Daoy (cell line): ENCODE measurements at regions not wholly inside any gene's neighbourhood (a gene's known extent, or its start where the extent isn't known, plus 50 kb on each side); places are given as distances from the start of the nearest gene placed in this dataset.
"Not testable (repeated sequence)": the region's sequence is repeated elsewhere in the genome, so short reads cannot be mapped to it uniquely, and the experiment has no call there.

Experiments used
- DNase-seq: peaks from one replicate; pipeline ENCODE4 v3.0.0-alpha.2; 2015; ENCODE audit warnings: low read depth

- DNase-seq: no peak
These were observed 309.7 kb downstream of the GUCY2F start for GRCh38 chrX:109172091-109172602.

GRCh38 chrX:109155161-109155560 lies 326.7 kb downstream of the GUCY2F start:
- DNase-seq: no peak

GRCh38 chrX:109144173-109144572 lies 337.7 kb downstream of the GUCY2F start:
- not testable (repeated sequence) for DNase-seq

- DNase-seq: no peak
These were observed 341.4 kb downstream of the GUCY2F start for GRCh38 chrX:109140463-109140862.

- no peak for DNase-seq
These were observed 347.1 kb downstream of the GUCY2F start for GRCh38 chrX:109134777-109135176.

GRCh38 chrX:109125304-109125703 lies 356.6 kb downstream of the GUCY2F start:
- no peak for DNase-seq

GRCh38 chrX:109089359-109089758 lies 353.0 kb upstream of the IRS4 start:
- no peak for DNase-seq

- no peak for DNase-seq
These were observed 341.4 kb upstream of the IRS4 start for GRCh38 chrX:109077788-109078187.

GRCh38 chrX:109054181-109054581 lies 317.8 kb upstream of the IRS4 start:
- not testable (repeated sequence) for DNase-seq

GRCh38 chrX:109049903-109050302 lies 313.5 kb upstream of the IRS4 start:
- no peak for DNase-seq

GRCh38 chrX:109049416-109049815 lies 313.1 kb upstream of the IRS4 start:
- DNase-seq: no peak

GRCh38 chrX:109040057-109040456 lies 303.7 kb upstream of the IRS4 start:
- DNase-seq: no peak

GRCh38 chrX:109036624-109037023 lies 300.3 kb upstream of the IRS4 start:
- no peak for DNase-seq

GRCh38 chrX:108993909-108994308 lies 257.5 kb upstream of the IRS4 start:
- no peak for DNase-seq

- not testable (repeated sequence) for DNase-seq
These were observed 236.5 kb upstream of the IRS4 start for GRCh38 chrX:108972899-108973298.

- no peak for DNase-seq
These were observed 210.8 kb upstream of the IRS4 start for GRCh38 chrX:108947205-108947604.

GRCh38 chrX:108946531-108946930 lies 210.2 kb upstream of the IRS4 start:
- DNase-seq: no peak

GRCh38 chrX:108945883-108946523 lies 209.6 kb upstream of the IRS4 start:
- no peak for DNase-seq

- no peak for DNase-seq
These were observed 178.4 kb upstream of the IRS4 start for GRCh38 chrX:108914791-108915190.

GRCh38 chrX:108903831-108904230 lies 167.5 kb upstream of the IRS4 start:
- not testable (repeated sequence) for DNase-seq

- no peak for DNase-seq
These were observed 164.0 kb upstream of the IRS4 start for GRCh38 chrX:108900333-108900732.

- not testable (repeated sequence) for DNase-seq
These were observed 160.0 kb upstream of the IRS4 start for GRCh38 chrX:108896349-108896748.

GRCh38 chrX:108892501-108892900 lies 156.1 kb upstream of the IRS4 start:
- DNase-seq: no peak

- no peak for DNase-seq
These were observed 139.2 kb upstream of the IRS4 start for GRCh38 chrX:108875548-108875947.
